ENCODE measurements at regions not wholly inside any gene's neighbourhood (a gene's known extent, or its start where the extent isn't known, plus 50 kb on each side); places are given as distances from the start of the nearest gene placed in this dataset.

DNA sequence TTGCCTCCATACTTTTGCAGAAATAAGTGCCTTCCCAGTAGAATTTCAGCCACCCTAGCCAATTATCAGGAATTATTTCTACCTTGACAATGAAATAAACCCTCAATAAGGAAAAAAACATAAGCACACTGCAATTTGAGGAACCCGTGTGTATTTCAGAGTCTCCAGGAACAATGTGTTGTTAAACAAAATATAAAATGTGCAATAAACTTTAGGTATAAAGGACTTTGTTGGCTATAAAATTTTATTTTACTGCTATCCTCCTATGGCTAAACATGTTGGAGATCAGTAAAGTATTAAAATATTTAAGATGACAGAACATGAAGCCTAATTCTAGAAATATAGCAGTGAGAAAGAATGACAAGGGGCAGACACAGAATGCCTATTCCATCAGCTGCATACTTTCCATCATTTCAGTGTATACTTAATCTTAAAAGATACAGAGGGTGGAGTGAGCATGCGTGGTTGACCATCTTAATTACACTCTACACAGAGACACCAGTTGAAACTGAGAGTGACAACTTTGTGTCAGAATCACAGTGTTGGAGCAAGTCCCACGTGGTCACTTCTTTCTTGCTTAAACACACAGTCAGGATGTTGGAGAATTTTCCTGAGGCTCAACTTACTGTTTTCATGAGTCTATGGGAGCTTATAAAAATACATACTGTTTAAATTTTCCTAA is 79.0 kb upstream of the SUCLG2 start:
- H2AFZ ChIP-seq (ENCODE audit: low read depth, low read length): no peak overlapping the region
- no peak for DNase-seq (ENCODE audit: low read depth, low spot score)
- FAIRE-seq: no peak
- H3K9me3 ChIP-seq (replicated peaks; ENCODE audit: control insufficient read depth, insufficient read depth, low read length): no peaks in the 10 kb centered on the region
- CTCF ChIA-PET: interaction anchor here (0.5 kb wide), 1 partner anchor 10 kb away, joined by 3 read pairs; no protein-coding TSS in a partner anchor
- no peak overlapping the region for H3K4me2 ChIP-seq (ENCODE audit: insufficient read depth, low read length)
- POLR2A ChIA-PET: interaction anchor here (0.7 kb wide), 1 partner anchor 19 kb away, joined by 3 read pairs; no protein-coding TSS in a partner anchor
- H3K9me1 ChIP-seq (replicated peaks; ENCODE audit: control insufficient read depth, extremely low read depth, insufficient read depth, low read length): no peaks in the 10 kb centered on the region
- BruUV-seq (replicated peaks): no TSS peak
- no peaks in the 10 kb centered on the region for H3K4me1 ChIP-seq (ENCODE audit: control insufficient read depth, extremely low read depth, insufficient read depth, low read length)
- intact Hi-C loops (cut with micrococcal nuclease) (no loop called here), dilution Hi-C loops (cut with MboI; ENCODE audit: extremely low pct_ligation_motif_present, low sequenced_read_pairs) (no loop called here)
- no peak overlapping the region for H3K27ac ChIP-seq (ENCODE audit: insufficient read depth, low read depth, low read length)
- no peak for TF ChIP-seq FOS (IDR thresholded peaks at IDR 0.05; ENCODE audit: borderline replicate concordance, insufficient read depth, low read length)
- TF ChIP-seq POLR2AphosphoS5 (IDR thresholded peaks at IDR 0.05; ENCODE audit: insufficient read depth, low read depth, low read length): no peak
- TF ChIP-seq MYC (IDR thresholded peaks at IDR 0.05; ENCODE audit: low read depth, low read length): no peak
- TF ChIP-seq EZH2 (IDR thresholded peaks at IDR 0.05; ENCODE audit: borderline replicate concordance, low read depth, low read length, severe bottlenecking): no peak
- TF ChIP-seq, protein P1, sequence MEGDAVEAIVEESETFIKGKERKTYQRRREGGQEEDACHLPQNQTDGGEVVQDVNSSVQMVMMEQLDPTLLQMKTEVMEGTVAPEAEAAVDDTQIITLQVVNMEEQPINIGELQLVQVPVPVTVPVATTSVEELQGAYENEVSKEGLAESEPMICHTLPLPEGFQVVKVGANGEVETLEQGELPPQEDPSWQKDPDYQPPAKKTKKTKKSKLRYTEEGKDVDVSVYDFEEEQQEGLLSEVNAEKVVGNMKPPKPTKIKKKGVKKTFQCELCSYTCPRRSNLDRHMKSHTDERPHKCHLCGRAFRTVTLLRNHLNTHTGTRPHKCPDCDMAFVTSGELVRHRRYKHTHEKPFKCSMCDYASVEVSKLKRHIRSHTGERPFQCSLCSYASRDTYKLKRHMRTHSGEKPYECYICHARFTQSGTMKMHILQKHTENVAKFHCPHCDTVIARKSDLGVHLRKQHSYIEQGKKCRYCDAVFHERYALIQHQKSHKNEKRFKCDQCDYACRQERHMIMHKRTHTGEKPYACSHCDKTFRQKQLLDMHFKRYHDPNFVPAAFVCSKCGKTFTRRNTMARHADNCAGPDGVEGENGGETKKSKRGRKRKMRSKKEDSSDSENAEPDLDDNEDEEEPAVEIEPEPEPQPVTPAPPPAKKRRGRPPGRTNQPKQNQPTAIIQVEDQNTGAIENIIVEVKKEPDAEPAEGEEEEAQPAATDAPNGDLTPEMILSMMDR (IDR thresholded peaks at IDR 0.05; ENCODE audit: extremely low read depth in 1 of 2, insufficient read depth in 1 of 2, low read depth in 1 of 2, low read length in 2 of 2): no peak
- TF ChIP-seq, protein P2, sequence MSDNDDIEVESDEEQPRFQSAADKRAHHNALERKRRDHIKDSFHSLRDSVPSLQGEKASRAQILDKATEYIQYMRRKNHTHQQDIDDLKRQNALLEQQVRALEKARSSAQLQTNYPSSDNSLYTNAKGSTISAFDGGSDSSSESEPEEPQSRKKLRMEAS (IDR thresholded peaks at IDR 0.05; ENCODE audit: insufficient read depth, insufficient read length): no peak
- no peak for TF ChIP-seq POLR2A (IDR thresholded peaks at IDR 0.05; ENCODE audit: low read depth, low read length)
- TF ChIP-seq JUN (IDR thresholded peaks at IDR 0.05; ENCODE audit: borderline replicate concordance, insufficient read depth, insufficient read length, low read depth): no peak
- no peak for TF ChIP-seq GATA2 (IDR thresholded peaks at IDR 0.05; ENCODE audit: insufficient read depth, insufficient read length, low read depth, low read length)
- H3K9ac ChIP-seq (replicated peaks; ENCODE audit: extremely low read depth, insufficient read depth, low read length): no peak overlapping the region
- no peaks in the 10 kb centered on the region for H3K79me2 ChIP-seq (ENCODE audit: control insufficient read depth, insufficient read depth, low read length)
- H4K20me1 ChIP-seq (replicated peaks; ENCODE audit: control insufficient read depth, extremely low read depth, insufficient read depth, low read length): no peaks in the 10 kb centered on the region
- H3K4me3 ChIP-seq (replicated peaks in 1 of 3; ENCODE audit: insufficient read depth in 1 of 3, low read depth in 1 of 3, low read length in 3 of 3): no peak overlapping the region
- H3K27me3 ChIP-seq (ENCODE audit: control insufficient read depth in 2 of 2, insufficient read depth in 2 of 2, low read length in 2 of 2): no peaks in the 10 kb centered on the region
- no peaks in the 10 kb centered on the region for H3K36me3 ChIP-seq (ENCODE audit: control insufficient read depth in 2 of 2, extremely low read depth in 1 of 2, insufficient read depth in 2 of 2, low read length in 2 of 2)

Measured in endothelial cell of umbilical vein (primary cell).